Dedifferentiated amniotic fluid mesenchymal stem cell (primary cell): ENCODE measurements at regions not wholly inside any gene's neighbourhood (a gene's known extent, or its start where the extent isn't known, plus 50 kb on each side); places are given as distances from the start of the nearest gene placed in this dataset.
A peak's percentile ranks its signal among the peaks of the same experiment; 100 is the strongest.
"Not testable (repeated sequence)": the region's sequence is repeated elsewhere in the genome, so short reads cannot be mapped to it uniquely, and the experiment has no call there.

Source experiments
- DNase-seq: peaks from one replicate; pipeline ENCODE4 v3.0.0-alpha.2; 2016; ENCODE audit errors: extremely low spot score

DNA sequence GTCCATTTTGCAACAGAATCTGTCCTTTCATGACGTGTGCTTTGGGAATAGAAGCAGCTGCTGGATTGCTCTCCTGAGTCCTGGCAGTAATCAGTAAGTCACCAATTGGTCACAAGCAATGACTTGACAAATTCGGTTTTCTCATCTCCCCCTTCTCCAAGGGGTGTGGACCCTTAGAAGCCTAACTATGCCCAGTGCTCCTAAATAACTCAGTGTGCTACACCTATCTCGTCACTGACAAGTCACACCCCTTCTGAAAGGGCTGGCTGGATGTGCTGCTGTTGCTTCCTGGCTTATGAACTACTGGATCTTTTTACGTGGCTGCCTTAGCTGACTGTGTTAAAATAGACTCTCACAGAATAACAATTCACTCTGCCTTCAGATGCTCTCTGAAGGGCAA, 1351.5 kb downstream of the ZPLD1 start:
- no peak for DNase-seq

DNA sequence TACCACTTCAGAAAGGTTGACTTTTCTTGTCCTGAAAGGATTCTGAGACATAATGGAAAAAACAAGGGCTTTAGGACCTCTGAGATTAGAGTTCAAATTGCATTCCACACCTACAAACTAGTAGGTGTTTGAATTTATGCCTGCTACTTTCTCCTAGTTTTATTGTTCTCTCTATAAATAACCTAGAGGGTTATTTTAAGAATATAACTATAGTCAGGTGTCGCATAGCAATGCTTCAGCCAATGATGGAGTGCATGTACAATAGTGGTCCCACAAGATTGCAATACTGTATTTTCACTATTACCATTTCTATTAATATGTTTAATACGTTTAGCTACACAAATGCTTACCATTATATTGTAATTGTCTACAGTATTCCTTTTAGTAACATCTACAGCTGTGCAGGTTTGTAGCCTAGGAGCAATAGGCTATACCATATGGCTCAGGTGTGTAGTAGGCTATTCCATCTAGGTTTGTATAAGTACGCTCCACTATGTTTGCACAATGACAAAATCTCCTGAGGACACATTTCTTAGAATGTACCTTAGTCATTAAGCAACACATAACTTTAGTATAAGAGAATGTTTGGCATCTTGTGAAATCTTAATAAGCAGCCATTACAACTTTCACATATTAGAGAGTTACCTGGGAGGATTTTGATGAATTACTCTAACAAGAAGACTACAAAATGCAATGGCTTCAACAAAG, 1352.5 kb downstream of the ZPLD1 start:
- DNase-seq, result no peak

GRCh38 chr3:103787879-103788278, 1353.1 kb downstream of the ZPLD1 start:
- no peak for DNase-seq

DNA sequence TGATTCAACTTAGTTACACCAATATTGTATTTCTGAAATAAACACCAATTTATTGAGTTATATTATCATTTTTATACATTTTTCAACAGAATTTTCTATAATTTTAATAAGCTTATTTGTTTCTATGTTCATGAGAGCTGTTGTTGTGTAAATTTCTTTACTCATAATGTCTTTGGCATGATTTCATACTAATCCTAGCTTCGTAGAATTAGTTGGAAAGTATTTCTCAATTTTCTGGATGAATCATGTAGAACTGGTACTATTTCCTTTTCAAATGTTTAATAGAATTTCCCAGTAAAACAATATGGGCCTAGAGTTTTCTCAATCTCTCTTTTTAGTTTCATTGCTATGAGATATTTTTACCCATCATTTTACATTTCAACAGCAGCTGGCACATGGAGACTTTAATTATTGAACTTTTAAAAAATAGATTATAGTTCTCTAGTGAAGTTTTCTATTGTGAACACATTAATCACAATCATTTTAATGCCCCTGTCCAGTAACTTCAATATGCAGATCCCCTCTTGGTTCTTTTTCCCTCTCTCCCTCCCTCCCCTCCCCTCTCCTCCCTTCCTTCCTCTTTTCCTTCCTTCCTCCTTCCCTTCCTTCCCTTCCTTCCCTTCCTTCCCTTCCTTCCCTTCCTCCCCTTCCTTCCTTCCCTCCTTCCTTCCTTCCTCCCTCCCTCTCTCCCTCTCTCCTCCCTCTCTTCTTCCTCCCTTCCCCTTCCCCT, 1357.1 kb downstream of the ZPLD1 start:
- no peak for DNase-seq

DNA sequence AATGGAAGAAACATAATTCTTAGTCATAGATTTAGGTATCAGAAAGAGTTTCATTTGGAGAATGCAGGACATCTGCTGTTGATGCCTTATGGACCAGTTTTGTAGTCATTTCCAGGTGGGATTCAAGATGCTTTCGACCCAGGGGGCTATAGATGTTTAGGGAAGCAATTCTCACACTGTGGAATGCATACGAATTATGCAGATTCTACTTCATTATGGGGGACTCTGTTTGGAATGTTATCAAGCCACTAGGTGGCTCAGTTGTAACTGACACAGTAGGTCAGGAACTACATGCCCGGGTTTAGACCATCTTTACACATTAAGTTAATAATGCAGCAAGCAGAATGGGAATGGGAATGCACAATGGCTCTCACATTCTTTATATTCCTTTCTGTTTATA, 1359.8 kb downstream of the ZPLD1 start:
- DNase-seq, result no peak

GRCh38 chr3:103796068-103796467, 1361.3 kb downstream of the ZPLD1 start:
- no peak for DNase-seq

DNA sequence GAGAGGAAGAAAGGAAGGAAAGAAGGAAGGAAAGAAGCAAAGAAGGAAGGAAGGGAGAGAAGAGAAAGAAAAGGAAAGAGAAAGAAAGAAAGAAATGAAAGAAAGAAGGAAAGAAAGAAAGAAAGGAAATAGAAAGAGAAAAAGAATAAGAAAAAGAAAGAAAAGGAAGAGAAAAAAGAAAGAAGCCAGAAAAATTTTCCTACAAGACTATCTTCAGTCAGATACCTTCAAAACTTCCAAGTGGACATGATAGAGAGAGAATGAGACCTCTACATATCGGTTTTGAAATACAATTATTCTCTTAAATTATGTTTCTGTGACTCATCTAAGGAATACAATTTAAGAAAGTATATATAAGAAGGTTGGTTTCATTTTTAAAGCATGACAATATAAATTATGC, 1369.0 kb downstream of the ZPLD1 start:
- peak; percentile 23 for DNase-seq

GRCh38 chr3:103810167-103810566, 1375.4 kb downstream of the ZPLD1 start:
- DNase-seq, result no peak

DNA sequence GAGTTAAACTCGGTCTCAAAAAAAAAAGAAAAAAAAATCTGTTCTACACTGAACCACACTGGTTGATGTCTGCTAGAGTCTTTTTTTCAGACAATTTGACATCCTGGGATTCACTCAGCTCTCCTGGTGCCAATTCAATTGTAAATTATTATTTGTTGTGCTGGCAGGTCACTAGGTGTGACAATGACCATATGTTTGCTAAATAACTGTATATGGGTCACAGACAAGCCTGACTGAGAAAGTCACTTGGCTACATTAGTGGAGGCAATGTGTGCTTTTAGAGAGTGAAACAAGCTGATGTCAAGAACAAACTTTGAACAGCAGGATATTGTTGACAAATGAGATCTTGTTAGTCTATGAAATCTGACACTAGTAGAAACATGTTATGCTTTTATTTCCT, 1379.1 kb downstream of the ZPLD1 start:
- DNase-seq, result no peak

DNA sequence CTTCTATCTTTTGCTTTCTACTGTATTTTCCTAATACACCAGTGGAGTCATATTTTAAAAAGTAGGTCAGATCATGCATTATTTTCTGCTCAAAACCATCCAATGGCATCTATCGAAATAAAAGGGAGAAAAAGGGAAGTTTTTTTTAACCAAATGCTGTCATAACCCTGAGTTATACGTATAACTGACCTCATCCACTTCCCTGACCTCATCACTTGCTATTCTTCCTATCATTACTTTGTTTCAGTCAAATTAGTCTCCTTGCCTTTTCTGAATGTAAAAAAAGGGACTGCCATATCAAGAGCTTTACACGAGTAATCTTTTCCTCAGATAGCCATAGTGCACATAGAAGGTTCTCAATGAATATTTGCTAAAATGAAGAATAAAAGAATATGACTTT, 1383.6 kb downstream of the ZPLD1 start:
- no peak for DNase-seq

DNA sequence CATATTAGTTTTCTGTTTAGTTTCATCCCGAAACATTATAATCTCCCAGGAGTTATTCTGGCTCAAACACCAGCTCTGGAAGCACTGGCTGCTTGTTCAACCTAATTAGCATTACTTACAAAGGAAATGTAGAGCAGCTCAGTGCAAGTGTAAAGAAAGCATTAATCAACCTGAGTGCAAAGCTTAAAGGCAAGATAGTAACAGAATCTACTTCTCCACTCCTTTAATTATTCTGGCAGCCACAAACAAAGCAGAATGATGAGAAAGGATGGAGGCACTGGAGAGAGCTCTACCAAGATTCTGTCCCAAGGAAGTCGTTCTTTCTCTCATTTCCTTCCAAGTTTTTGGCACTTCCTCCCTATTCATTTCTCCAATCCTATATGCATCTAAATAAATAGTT, 1384.0 kb downstream of the ZPLD1 start:
- DNase-seq, result no peak

- DNase-seq, result no peak
Observed at GRCh38 chr3:103825586-103825985, 1390.8 kb downstream of the ZPLD1 start.

GRCh38 chr3:103829723-103830326, 1395.0 kb downstream of the ZPLD1 start:
- DNase-seq, result no peak

- DNase-seq, result no peak
Observed at GRCh38 chr3:103847081-103848062, 1412.6 kb downstream of the ZPLD1 start.

- no peak for DNase-seq
Observed at GRCh38 chr3:103851793-103852192, 1417.0 kb downstream of the ZPLD1 start.

DNA sequence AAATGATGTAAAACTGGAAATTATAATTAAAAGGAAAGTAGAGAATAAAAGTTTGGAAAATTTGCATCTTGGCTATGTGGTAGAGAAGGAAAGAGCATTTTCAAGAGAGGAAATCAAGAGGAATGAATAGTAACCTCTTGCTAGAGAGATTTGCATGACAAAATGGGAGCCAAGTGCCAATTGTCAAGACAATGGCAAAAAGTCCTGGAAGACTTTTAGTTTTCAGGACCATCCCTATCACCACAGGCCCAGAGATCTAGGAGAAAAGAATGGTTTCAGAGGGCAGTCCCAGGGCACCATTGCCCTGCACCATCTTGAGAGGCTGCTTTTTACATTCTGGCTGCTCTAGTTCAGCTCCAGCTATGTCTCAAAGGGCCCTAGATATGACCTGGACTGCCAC, 1427.6 kb downstream of the ZPLD1 start:
- DNase-seq, result no peak

DNA sequence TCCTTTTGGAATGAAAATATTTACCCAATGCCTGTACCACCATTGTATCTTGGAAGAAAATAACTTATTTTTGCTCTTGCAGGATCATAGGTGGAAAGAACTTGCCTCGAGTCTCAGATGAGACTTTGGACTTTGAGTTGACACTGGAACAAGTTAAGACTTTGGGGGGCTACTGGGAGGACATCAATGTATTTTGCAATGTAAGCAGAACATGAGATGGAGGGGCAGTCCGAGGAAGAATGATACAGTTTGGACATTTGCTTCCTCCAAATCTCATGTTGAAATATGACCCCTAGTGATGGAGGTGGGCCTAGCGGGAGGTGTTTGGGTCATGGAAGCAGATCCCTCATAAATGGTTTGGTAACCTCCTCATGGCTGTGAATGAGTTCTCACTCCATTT, 1428.6 kb downstream of the ZPLD1 start:
- DNase-seq, result no peak

GRCh38 chr3:103866113-103866512, 1431.3 kb downstream of the ZPLD1 start:
- DNase-seq, result no peak

DNA sequence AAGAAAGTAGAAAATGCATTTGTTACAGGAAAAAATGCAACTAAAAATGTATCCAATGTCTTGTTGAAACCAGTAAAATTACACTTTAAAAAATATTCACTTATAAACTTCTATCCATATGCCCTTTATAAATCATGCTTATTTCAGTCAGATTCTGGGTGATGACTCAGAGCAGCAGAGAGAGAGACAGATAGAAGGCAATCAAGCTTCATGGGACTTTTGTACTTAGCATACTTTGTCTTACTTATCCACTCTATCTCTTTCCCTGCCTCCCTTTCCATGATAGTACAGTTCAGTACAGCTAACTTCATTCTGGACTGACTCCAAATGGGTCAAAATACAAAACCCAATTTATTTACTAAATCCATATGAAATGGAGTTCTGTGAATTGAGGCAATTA, 1438.2 kb downstream of the ZPLD1 start:
- DNase-seq, result no peak

DNA sequence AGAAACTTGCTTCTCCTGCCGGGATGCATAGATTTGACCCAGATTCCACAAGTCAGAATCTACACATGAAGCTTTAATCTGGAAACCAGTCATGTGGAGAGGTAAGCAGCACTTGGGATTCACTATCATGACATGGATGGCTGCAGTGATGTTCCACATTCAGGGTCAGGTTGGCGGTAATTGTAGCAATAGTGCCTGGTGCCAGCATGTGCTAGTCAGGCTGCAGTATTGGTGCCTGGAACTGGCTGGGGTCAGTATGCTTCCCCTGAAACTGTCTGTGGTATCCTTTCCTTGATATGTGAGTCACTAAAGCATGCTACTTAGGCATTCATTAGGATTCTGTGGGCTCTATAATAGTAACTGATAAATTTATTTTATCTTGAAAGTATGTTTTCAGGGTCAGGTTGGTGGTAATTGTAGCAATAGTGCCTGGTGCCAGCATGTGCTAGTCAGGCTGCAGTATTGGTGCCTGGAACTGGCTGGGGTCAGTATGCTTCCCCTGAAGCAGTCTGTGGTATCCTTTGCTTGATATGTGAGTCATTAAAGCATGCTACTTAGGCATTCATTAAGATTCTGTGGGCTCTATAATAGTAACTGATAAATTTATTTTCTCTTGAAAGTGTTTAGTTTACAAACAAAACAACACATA, 1439.2 kb downstream of the ZPLD1 start:
- no peak for DNase-seq

GRCh38 chr3:103881809-103882208, 1447.0 kb downstream of the ZPLD1 start:
- not testable (repeated sequence) for DNase-seq
